ENCODE measurements at regions not wholly inside any gene's neighbourhood (a gene's known extent, or its start where the extent isn't known, plus 50 kb on each side); places are given as distances from the start of the nearest gene placed in this dataset.

DNA sequence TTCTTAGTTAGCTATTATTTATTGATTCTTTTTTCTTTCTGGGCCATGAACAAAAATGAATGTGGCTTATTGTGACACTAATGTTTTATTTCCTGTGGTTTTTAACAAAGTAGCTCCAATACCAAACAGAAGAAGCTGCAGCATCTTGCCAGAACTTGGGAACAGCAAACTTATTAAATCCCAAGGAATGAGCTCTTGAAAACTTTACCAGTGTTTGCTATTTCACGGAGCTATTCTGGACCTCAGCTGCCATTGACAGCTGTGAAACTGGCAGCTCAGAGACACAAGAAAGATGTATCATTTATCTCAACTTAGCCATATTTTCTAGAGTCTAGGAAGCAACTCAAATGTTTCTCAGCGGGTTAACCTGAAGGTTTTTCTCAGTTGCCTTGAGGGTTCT is 91.0 kb upstream of the NEUROD1 start (continued):
- TF ChIP-seq, protein P1, sequence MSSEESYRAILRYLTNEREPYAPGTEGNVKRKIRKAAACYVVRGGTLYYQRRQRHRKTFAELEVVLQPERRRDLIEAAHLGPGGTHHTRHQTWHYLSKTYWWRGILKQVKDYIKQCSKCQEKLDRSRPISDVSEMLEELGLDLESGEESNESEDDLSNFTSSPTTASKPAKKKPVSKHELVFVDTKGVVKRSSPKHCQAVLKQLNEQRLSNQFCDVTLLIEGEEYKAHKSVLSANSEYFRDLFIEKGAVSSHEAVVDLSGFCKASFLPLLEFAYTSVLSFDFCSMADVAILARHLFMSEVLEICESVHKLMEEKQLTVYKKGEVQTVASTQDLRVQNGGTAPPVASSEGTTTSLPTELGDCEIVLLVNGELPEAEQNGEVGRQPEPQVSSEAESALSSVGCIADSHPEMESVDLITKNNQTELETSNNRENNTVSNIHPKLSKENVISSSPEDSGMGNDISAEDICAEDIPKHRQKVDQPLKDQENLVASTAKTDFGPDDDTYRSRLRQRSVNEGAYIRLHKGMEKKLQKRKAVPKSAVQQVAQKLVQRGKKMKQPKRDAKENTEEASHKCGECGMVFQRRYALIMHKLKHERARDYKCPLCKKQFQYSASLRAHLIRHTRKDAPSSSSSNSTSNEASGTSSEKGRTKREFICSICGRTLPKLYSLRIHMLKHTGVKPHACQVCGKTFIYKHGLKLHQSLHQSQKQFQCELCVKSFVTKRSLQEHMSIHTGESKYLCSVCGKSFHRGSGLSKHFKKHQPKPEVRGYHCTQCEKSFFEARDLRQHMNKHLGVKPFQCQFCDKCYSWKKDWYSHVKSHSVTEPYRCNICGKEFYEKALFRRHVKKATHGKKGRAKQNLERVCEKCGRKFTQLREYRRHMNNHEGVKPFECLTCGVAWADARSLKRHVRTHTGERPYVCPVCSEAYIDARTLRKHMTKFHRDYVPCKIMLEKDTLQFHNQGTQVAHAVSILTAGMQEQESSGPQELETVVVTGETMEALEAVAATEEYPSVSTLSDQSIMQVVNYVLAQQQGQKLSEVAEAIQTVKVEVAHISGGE (CRISPR knock-in tag; IDR thresholded peaks at IDR 0.05): no peak
- TF ChIP-seq HDGF (IDR thresholded peaks at IDR 0.05): no peak

DNA sequence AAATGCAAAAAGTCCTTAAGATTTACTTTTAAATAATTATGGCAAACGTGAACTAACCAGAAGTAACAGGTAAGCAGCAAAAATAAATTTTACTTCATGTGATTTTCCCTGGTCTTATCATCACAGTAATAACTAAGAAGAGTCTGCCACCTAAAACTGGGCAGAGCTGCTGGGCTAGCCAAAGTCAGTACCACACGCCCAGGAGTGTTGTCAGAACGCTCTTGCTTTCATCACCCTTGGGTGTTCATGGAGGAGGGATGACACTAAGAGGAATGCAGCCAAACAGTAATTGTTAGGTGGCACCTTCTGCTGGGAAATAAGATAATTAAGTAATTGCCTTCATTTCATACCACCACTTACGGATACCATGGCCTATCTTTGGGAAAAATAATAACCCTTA is 92.0 kb upstream of the NEUROD1 start:
- no TSS peak for BruUV-seq (replicated peaks)
- in situ Hi-C loops (cut with MboI) (no loop called here), intact Hi-C loops (cut with micrococcal nuclease; ENCODE audit: unreplicated experiment) (no loop called here)
- no peak for DNase-seq (ENCODE audit: low read depth, low spot score)
- CTCF ChIA-PET: no interaction called here
- H3K9ac ChIP-seq (ENCODE audit: control insufficient read depth, insufficient read depth, low read length): no peak overlapping the region
- no peak overlapping the region for H3K4me2 ChIP-seq (ENCODE audit: control insufficient read depth, insufficient read depth)
- 29% methylated on average over 4 of the region's 4 CpGs for WGBS (ENCODE audit: insufficient coverage, insufficient replicate concordance, low lambda C conversion rate, missing lambda C conversion rate)
- H3K4me3 ChIP-seq: no peak overlapping the region
- H3K36me3 ChIP-seq (ENCODE audit: control insufficient read depth in 2 of 2, insufficient read depth in 2 of 2, low read length in 1 of 2): no peaks in the 10 kb centered on the region
- H3K27me3 ChIP-seq (replicated peaks in 1 of 2; ENCODE audit: control insufficient read depth in 2 of 2, insufficient read depth in 2 of 2, low read length in 1 of 2): no peaks in the 10 kb centered on the region; a peak in 1 of 4 replicates
- no peaks in the 10 kb centered on the region for H3K9me3 ChIP-seq (replicated peaks; ENCODE audit: control insufficient read depth, insufficient read depth, low read length)
- SMC1A ChIA-PET (ENCODE audit: uncharacterized antibody, unreplicated experiment): interaction anchor here (0.9 to 1.4 kb wide), 3 partner anchors 29 to 132 kb away, joined by 3 to 4 read pairs (median 4); no protein-coding TSS in a partner anchor
- no peak for FAIRE-seq
- H2AFZ ChIP-seq (ENCODE audit: control insufficient read depth, low read depth, low read length): no peak overlapping the region
- no peaks in the 10 kb centered on the region for H4K20me1 ChIP-seq (ENCODE audit: control insufficient read depth, insufficient read depth)
- POLR2A ChIA-PET: no interaction called here
- RAD21 ChIA-PET (ENCODE audit: unreplicated experiment): interaction anchor here (0.7 to 1.0 kb wide), 2 partner anchors 117 to 131 kb away, joined by 3 read pairs; no protein-coding TSS in a partner anchor
- H3K4me1 ChIP-seq (ENCODE audit: control insufficient read depth, insufficient read depth, low read length): no peaks in the 10 kb centered on the region
- H3K79me2 ChIP-seq (ENCODE audit: control insufficient read depth, insufficient read depth, low read length): no peaks in the 10 kb centered on the region
- no peak overlapping the region for H3K27ac ChIP-seq (ENCODE audit: control insufficient read depth, insufficient read depth)
- TF ChIP-seq SPI1 (IDR thresholded peaks at IDR 0.05; ENCODE audit: borderline replicate concordance, insufficient read depth, low read depth, low read length) (no peak), MTA3 (IDR thresholded peaks at IDR 0.05; ENCODE audit: borderline replicate concordance, low read length) (no peak), LARP7 (IDR thresholded peaks at IDR 0.05) (no peak), MXI1 (IDR thresholded peaks at IDR 0.05; ENCODE audit: low read depth, low read length) (no peak), ZNF24 (IDR thresholded peaks at IDR 0.05) (no peak), FOS (IDR thresholded peaks at IDR 0.05; ENCODE audit: borderline replicate concordance, extremely low read depth, insufficient read length) (no peak), EZH2 (IDR thresholded peaks at IDR 0.05; ENCODE audit: borderline replicate concordance, control insufficient read depth, low read depth, low read length) (no peak), FOXK2 (IDR thresholded peaks at IDR 0.05) (no peak), ESRRA (IDR thresholded peaks at IDR 0.05; ENCODE audit: low read length) (no peak), YBX1 (IDR thresholded peaks at IDR 0.05) (no peak)
- TF ChIP-seq, protein P2, sequence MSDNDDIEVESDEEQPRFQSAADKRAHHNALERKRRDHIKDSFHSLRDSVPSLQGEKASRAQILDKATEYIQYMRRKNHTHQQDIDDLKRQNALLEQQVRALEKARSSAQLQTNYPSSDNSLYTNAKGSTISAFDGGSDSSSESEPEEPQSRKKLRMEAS (IDR thresholded peaks at IDR 0.05; ENCODE audit: low read depth, low read length): no peak
- TF ChIP-seq, protein P3, sequence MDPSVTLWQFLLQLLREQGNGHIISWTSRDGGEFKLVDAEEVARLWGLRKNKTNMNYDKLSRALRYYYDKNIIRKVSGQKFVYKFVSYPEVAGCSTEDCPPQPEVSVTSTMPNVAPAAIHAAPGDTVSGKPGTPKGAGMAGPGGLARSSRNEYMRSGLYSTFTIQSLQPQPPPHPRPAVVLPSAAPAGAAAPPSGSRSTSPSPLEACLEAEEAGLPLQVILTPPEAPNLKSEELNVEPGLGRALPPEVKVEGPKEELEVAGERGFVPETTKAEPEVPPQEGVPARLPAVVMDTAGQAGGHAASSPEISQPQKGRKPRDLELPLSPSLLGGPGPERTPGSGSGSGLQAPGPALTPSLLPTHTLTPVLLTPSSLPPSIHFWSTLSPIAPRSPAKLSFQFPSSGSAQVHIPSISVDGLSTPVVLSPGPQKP (IDR thresholded peaks at IDR 0.05; ENCODE audit: low read depth, low read length): no peak
- ATAC-seq: no peak

All from GM12878 (cell line).